H1 (cell line): ENCODE measurements at regions not wholly inside any gene's neighbourhood (a gene's known extent, or its start where the extent isn't known, plus 50 kb on each side); places are given as distances from the start of the nearest gene placed in this dataset.

ENCODE experiments used
- ASH2L ChIP-seq: fragments of 200-600, 300-600 bp; sonication (generic); IDR thresholded peaks from one replicate; pipeline ENCODE4 v1.7.1; 2017; ENCODE audit warnings: low read length
- EZH2 ChIP-seq: fragments of 200-600 bp; sonication (generic); IDR thresholded peaks from 2 replicates; pipeline ENCODE4 v1.7.1; 2012; ENCODE audit warnings: low read depth, mild to moderate bottlenecking, moderate library complexity, low read length, inconsistent platforms; ENCODE audit not compliant: severe bottlenecking
- SRF ChIP-seq: IDR thresholded peaks from 2 replicates; pipeline ENCODE4 v1.6.1; 2011; ENCODE audit warnings: mild to moderate bottlenecking, low read depth, low read length, moderate library complexity
- TF ChIP-seq, protein P1 (sequence below), 3 experiments: IDR thresholded peaks; 1 replicate in 2 of 3; 2 replicates in 1 of 3; pipeline versions ENCODE4 v1.5.1 to v1.6.1; 2011; ENCODE audit warnings: low read length in 3 of 3, mild to moderate bottlenecking in 3 of 3, inconsistent platforms in 2 of 3, low read depth in 1 of 3, moderate library complexity in 1 of 3; ENCODE audit not compliant: insufficient read depth in 1 of 3; ENCODE audit errors: control extremely low read depth in 1 of 3

DNA sequence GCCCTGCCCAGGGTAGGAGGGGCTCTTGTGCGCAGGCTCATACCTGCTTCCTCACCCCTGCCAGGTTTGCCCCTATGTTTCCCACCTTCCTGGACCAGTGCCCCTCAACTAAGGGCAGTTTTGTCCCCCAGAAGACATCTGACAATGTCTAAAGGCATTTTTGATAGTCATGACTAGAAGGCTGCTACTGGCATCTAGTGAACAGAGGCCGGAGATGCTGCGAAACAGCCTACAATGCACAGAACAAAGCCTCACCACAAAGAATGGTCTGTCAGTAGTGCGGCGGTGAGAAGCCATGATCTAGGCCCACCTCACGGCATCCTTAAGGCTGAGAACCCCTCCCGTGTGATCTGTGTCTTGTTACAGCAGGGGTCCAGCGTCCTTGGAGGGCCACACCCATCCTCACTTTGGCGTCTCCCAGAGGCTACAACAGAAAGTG is 96.0 kb downstream of the TMEM17 start:
- TF ChIP-seq, protein P1, sequence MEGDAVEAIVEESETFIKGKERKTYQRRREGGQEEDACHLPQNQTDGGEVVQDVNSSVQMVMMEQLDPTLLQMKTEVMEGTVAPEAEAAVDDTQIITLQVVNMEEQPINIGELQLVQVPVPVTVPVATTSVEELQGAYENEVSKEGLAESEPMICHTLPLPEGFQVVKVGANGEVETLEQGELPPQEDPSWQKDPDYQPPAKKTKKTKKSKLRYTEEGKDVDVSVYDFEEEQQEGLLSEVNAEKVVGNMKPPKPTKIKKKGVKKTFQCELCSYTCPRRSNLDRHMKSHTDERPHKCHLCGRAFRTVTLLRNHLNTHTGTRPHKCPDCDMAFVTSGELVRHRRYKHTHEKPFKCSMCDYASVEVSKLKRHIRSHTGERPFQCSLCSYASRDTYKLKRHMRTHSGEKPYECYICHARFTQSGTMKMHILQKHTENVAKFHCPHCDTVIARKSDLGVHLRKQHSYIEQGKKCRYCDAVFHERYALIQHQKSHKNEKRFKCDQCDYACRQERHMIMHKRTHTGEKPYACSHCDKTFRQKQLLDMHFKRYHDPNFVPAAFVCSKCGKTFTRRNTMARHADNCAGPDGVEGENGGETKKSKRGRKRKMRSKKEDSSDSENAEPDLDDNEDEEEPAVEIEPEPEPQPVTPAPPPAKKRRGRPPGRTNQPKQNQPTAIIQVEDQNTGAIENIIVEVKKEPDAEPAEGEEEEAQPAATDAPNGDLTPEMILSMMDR (IDR thresholded peaks at IDR 0.05; ENCODE audit: control extremely low read depth in 1 of 3, insufficient read depth in 1 of 3, low read depth in 1 of 3, low read length in 3 of 3), result peak in 2 of 3 experiments; percentile 16 to 28; a peak in 2 of 4 replicates
- no peak for TF ChIP-seq SRF
- TF ChIP-seq EZH2, result no peak
- TF ChIP-seq ASH2L, result no peak
